SU-DHL-6 (cell line): ENCODE measurements at regions not wholly inside any gene's neighbourhood (a gene's known extent, or its start where the extent isn't known, plus 50 kb on each side); places are given as distances from the start of the nearest gene placed in this dataset.

Source experiments
- CTCF ChIP-seq: fragments of 200-600 bp; sonication (generic); IDR thresholded peaks from one replicate; pipeline ENCODE4 v1.5.1; 2017; ENCODE audit warnings: antibody characterized with exemption, mild to moderate bottlenecking, low read length, moderate library complexity; ENCODE audit not compliant: insufficient read depth, poor library complexity, severe bottlenecking
- EZH2phosphoT487 ChIP-seq: fragments of 200-600 bp; sonication (generic), shearing (Covaris generic); conservative IDR thresholded peaks from 2 replicates; pipeline ENCODE4 v1.6.1; 2018; ENCODE audit warnings: mild to moderate bottlenecking, antibody characterized with exemption, low read length, moderate library complexity, mixed read lengths

DNA sequence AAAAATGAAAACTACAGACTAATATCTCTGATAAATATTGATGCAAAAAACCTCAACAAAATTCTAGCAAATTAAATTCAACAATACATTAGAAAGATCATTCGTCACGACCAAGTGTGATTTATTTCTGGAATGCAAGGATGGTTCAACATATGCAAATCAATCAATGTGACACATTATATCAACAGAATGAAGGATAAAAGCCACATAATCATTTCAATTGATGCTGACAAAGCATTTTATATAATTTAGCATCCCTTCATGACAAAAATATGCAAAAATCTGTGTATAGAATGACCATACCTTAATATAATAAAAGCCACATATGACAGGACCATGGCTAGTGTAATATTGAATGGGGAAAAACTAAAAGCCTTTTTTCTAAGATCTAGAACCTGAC lies 457.2 kb upstream of the SPANXN1 start:
- TF ChIP-seq CTCF (no peak), EZH2phosphoT487 (no peak)
